DOHH2 (cell line): ENCODE measurements at regions not wholly inside any gene's neighbourhood (a gene's known extent, or its start where the extent isn't known, plus 50 kb on each side); places are given as distances from the start of the nearest gene placed in this dataset.

ENCODE experiments used
- H3F3A ChIP-seq: fragments of 200-600 bp; sonication (generic), shearing (Covaris generic); 2 replicates; pipeline ENCODE4 v1.6.0; 2016; ENCODE audit warnings: antibody characterized with exemption, mild to moderate bottlenecking; ENCODE audit not compliant: control insufficient read depth, insufficient read depth
- H3K27ac ChIP-seq: fragments of 200-600 bp; sonication (generic); 2 replicates; pipeline ENCODE4 v1.5.1; 2014; ENCODE audit warnings: low read depth, mild to moderate bottlenecking, low read length, moderate library complexity
- H3K27me3 ChIP-seq: fragments of 200-600 bp; sonication (generic); 2 replicates; pipeline ENCODE4 v1.6.1; 2014; ENCODE audit warnings: mild to moderate bottlenecking, low read length, mixed read lengths; ENCODE audit not compliant: control insufficient read depth
- H3K36me3 ChIP-seq: fragments of 200-600 bp; sonication (generic); 2 replicates; pipeline ENCODE4 v1.6.1; 2014; ENCODE audit warnings: mild to moderate bottlenecking, low read length, moderate library complexity, mixed read lengths; ENCODE audit not compliant: control insufficient read depth
- H3K4me1 ChIP-seq: fragments of 200-600 bp; sonication (generic); 2 replicates; pipeline ENCODE4 v1.6.1; 2014; ENCODE audit warnings: mild to moderate bottlenecking, low read length, mixed read lengths; ENCODE audit not compliant: control insufficient read depth
- H3K4me2 ChIP-seq: fragments of 200-600 bp; sonication (generic); 2 replicates; pipeline ENCODE4 v1.6.0; 2014; ENCODE audit warnings: mild to moderate bottlenecking, low read length, moderate library complexity
- H3K4me3 ChIP-seq: fragments of 200-600 bp; sonication (generic); 2 replicates; pipeline ENCODE4 v1.5.1; 2014; ENCODE audit warnings: mild to moderate bottlenecking, low read length, mixed read lengths
- H3K79me2 ChIP-seq: fragments of 200-600 bp; sonication (generic); 2 replicates; pipeline ENCODE4 v1.6.1; 2014; ENCODE audit warnings: mild to moderate bottlenecking, low read length, mixed read lengths; ENCODE audit not compliant: control insufficient read depth
- H3K9me2 ChIP-seq: fragments of 200-600 bp; sonication (generic); replicated peaks from 2 replicates; pipeline ENCODE4 v1.6.1; 2014; ENCODE audit warnings: mild to moderate bottlenecking, low read length, mixed read lengths; ENCODE audit not compliant: control insufficient read depth
- H3K9me3 ChIP-seq: fragments of 200-600 bp; sonication (generic); 2 replicates; pipeline ENCODE4 v1.6.1; 2014; ENCODE audit warnings: antibody characterized with exemption, low read length, mixed read lengths; ENCODE audit not compliant: control insufficient read depth, insufficient read depth
- H4K20me1 ChIP-seq: fragments of 200-600 bp; sonication (generic); 2 replicates; pipeline ENCODE4 v1.6.0; 2014; ENCODE audit warnings: low read depth, mild to moderate bottlenecking, antibody characterized with exemption, low read length, moderate library complexity; ENCODE audit not compliant: control insufficient read depth, insufficient read depth
- CTCF ChIP-seq: fragments of 200-600 bp; sonication (generic); IDR thresholded peaks from one replicate; pipeline ENCODE4 v1.5.1; 2014; ENCODE audit warnings: antibody characterized with exemption, mild to moderate bottlenecking, low read depth, low read length; ENCODE audit not compliant: poor library complexity, severe bottlenecking
- EZH2phosphoT487 ChIP-seq: fragments of 200-600 bp; sonication (generic); IDR thresholded peaks from 2 replicates; pipeline ENCODE4 v1.6.1; 2017; ENCODE audit warnings: borderline replicate concordance, mild to moderate bottlenecking, antibody characterized with exemption, low read length, moderate library complexity, mixed read lengths

GRCh38 chr14:40221428-40221827 is 789.2 kb upstream of the FBXO33 start:
- 0 out of 2 replicates have a peak, but pooled peaks cover 2% of the 10 kb centered on the region for H3F3A ChIP-seq
- H3K36me3 ChIP-seq: peaks cover 35% of the 10 kb centered on the region
- H3K4me2 ChIP-seq: no peak overlapping the region
- H3K4me3 ChIP-seq: no peak overlapping the region
- no peak overlapping the region for H3K27ac ChIP-seq
- H3K79me2 ChIP-seq: no peaks in the 10 kb centered on the region
- peaks cover 16% of the 10 kb centered on the region for H3K9me3 ChIP-seq
- no peaks in the 10 kb centered on the region for H4K20me1 ChIP-seq
- no peaks in the 10 kb centered on the region for H3K9me2 ChIP-seq
- H3K27me3 ChIP-seq: no peaks in the 10 kb centered on the region
- TF ChIP-seq EZH2phosphoT487 (no peak), CTCF (no peak)
- peaks cover 33% of the 10 kb centered on the region for H3K4me1 ChIP-seq

- Histone ChIP-seq H3K9me2 (no peaks in the 10 kb centered on the region), H3K27ac (peak overlapping the region; percentile 89), H3K9me3 (peaks cover 16% of the 10 kb centered on the region), H3K4me2 (peak overlapping the region; percentile 51), H3K4me3 (peak overlapping the region; percentile 48), H3F3A (0 out of 2 replicates have a peak, but pooled peaks cover 2% of the 10 kb centered on the region), H3K27me3 (no peaks in the 10 kb centered on the region), H3K36me3 (peaks cover 35% of the 10 kb centered on the region), H3K79me2 (no peaks in the 10 kb centered on the region), H4K20me1 (no peaks in the 10 kb centered on the region), H3K4me1 (peaks cover 44% of the 10 kb centered on the region)
- TF ChIP-seq CTCF (no peak), EZH2phosphoT487 (no peak)
Observed at GRCh38 chr14:40219032-40219431, 786.8 kb upstream of the FBXO33 start.

GRCh38 chr14:40218282-40218941 is 786.2 kb upstream of the FBXO33 start:
- TF ChIP-seq EZH2phosphoT487: no peak
- TF ChIP-seq CTCF: no peak
- Histone ChIP-seq H3F3A (0 out of 2 replicates have a peak, but pooled peaks cover 2% of the 10 kb centered on the region), H3K9me2 (no peaks in the 10 kb centered on the region), H3K4me1 (peaks cover 44% of the 10 kb centered on the region), H4K20me1 (no peaks in the 10 kb centered on the region), H3K27me3 (no peaks in the 10 kb centered on the region), H3K79me2 (no peaks in the 10 kb centered on the region), H3K9me3 (peaks cover 16% of the 10 kb centered on the region), H3K4me2 (peak overlapping the region; percentile 51), H3K36me3 (peaks cover 35% of the 10 kb centered on the region), H3K27ac (peak overlapping the region; percentile 89), H3K4me3 (peak overlapping the region; percentile 59)
